ENCODE measurements at regions not wholly inside any gene's neighbourhood (a gene's known extent, or its start where the extent isn't known, plus 50 kb on each side); places are given as distances from the start of the nearest gene placed in this dataset.

GRCh38 chr6:14288910-14289309 lies 171.3 kb downstream of the CD83 start:
- TF ChIP-seq CTCF (IDR thresholded peaks at IDR 0.05) (no peak), POLR2A (IDR thresholded peaks at IDR 0.05) (no peak)

Measured in upper lobe of left lung (tissue), 4 donors.